Endothelial cell of umbilical vein (primary cell): ENCODE measurements at regions not wholly inside any gene's neighbourhood (a gene's known extent, or its start where the extent isn't known, plus 50 kb on each side); places are given as distances from the start of the nearest gene placed in this dataset.

Experiments
- BruUV-seq: library from RNA; stranded (reverse); fragments of 400-500 nt; replicated peaks from 2 replicates; lab custom pipeline; 2021; lab: Mats Ljungman, UMichigan
- CTCF ChIA-PET: fragments of 300-600, 350-600 bp; sonication (Branson Sonifier 250); formaldehyde crosslinking; loops from one replicate; lab custom pipeline; 2021; ENCODE audit warnings: antibody characterized with exemption, inconsistent platforms; lab: Charles Lee
- POLR2A ChIA-PET: fragments of 300-600, 350-600 bp; sonication (Branson Sonifier 250); formaldehyde crosslinking; loops from one replicate; lab custom pipeline; 2021; ENCODE audit warnings: antibody characterized with exemption, inconsistent platforms; lab: Charles Lee
- DNase-seq: peaks from one replicate; pipeline ENCODE4 v3.0.0-alpha.2; 2011; ENCODE audit warnings: low read depth, low spot score
- FAIRE-seq: peaks from 2 replicates; lab custom pipeline; 2011; peaks lifted over from hg19 to GRCh38; lab: Jason Lieb, UNC
- H2AFZ ChIP-seq: 2 replicates; pipeline ENCODE4 v1.6.0; 2012; ENCODE audit warnings: low read depth, low read length, control low read depth, inconsistent platforms
- H3K27ac ChIP-seq: 2 replicates; pipeline ENCODE4 v1.5.1; 2011; ENCODE audit warnings: low read depth, mild to moderate bottlenecking, control low read depth, low read length, moderate library complexity; ENCODE audit not compliant: insufficient read depth
- H3K27me3 ChIP-seq, 2 experiments: 2 replicates each; pipeline versions ENCODE4 v1.6.0 to v1.6.1; 2011; ENCODE audit warnings: low read length in 2 of 2, mixed read lengths in 1 of 2; ENCODE audit not compliant: control insufficient read depth in 2 of 2, insufficient read depth in 2 of 2
- H3K36me3 ChIP-seq, 2 experiments: 2 replicates in 1 of 2; 3 replicates in 1 of 2; pipeline ENCODE4 v1.5.1; 2011; ENCODE audit warnings: low read length in 2 of 2, mild to moderate bottlenecking in 1 of 2, moderate library complexity in 1 of 2; ENCODE audit not compliant: control insufficient read depth in 2 of 2, insufficient read depth in 2 of 2; ENCODE audit errors: extremely low read depth in 1 of 2
- H3K4me1 ChIP-seq: 3 replicates; pipeline ENCODE4 v1.5.1; 2011; ENCODE audit warnings: mild to moderate bottlenecking, low read length; ENCODE audit not compliant: control insufficient read depth, insufficient read depth; ENCODE audit errors: extremely low read depth
- H3K4me2 ChIP-seq: 2 replicates; pipeline ENCODE4 v1.6.1; 2011; ENCODE audit warnings: low read length, control low read depth, mixed read lengths; ENCODE audit not compliant: insufficient read depth
- H3K4me3 ChIP-seq, 3 experiments: fragments of 200-600 bp in 1 of 3; sonication (generic), shearing (Covaris generic) in 1 of 3; replicated peaks in 1 of 3; 2 replicates each; pipeline ENCODE4 v1.5.1; 2011 to 2016; ENCODE audit warnings: control low read depth in 3 of 3, low read length in 3 of 3, mild to moderate bottlenecking in 2 of 3, inconsistent platforms in 1 of 3, low read depth in 1 of 3, moderate library complexity in 1 of 3; ENCODE audit not compliant: insufficient read depth in 1 of 3
- H3K79me2 ChIP-seq: 2 replicates; pipeline ENCODE4 v1.6.0; 2012; ENCODE audit warnings: low read length, inconsistent platforms; ENCODE audit not compliant: control insufficient read depth, insufficient read depth
- H3K9ac ChIP-seq: replicated peaks from 2 replicates; pipeline ENCODE3; 2011; ENCODE audit warnings: low read length, control low read depth; ENCODE audit not compliant: insufficient read depth; ENCODE audit errors: extremely low read depth
- H3K9me1 ChIP-seq: replicated peaks from 3 replicates; pipeline ENCODE4 v1.6.0; 2011; ENCODE audit warnings: mild to moderate bottlenecking, low read length; ENCODE audit not compliant: control insufficient read depth, insufficient read depth; ENCODE audit errors: extremely low read depth
- H3K9me3 ChIP-seq: replicated peaks from 2 replicates; pipeline ENCODE4 v1.5.1; 2012; ENCODE audit warnings: low read length, inconsistent platforms; ENCODE audit not compliant: control insufficient read depth, insufficient read depth
- H4K20me1 ChIP-seq: replicated peaks from 2 replicates; pipeline ENCODE3; 2011; ENCODE audit warnings: mild to moderate bottlenecking, low read length; ENCODE audit not compliant: control insufficient read depth, insufficient read depth; ENCODE audit errors: extremely low read depth
- CTCF ChIP-seq, 2 donors: IDR thresholded peaks; 1 replicate in 1 of 2; 2 replicates in 1 of 2; pipeline ENCODE4 v1.5.1; 2011; ENCODE audit warnings: low read length in 2 of 2, mild to moderate bottlenecking in 2 of 2, moderate library complexity in 2 of 2, control low read depth in 1 of 2, inconsistent platforms in 1 of 2, low read depth in 1 of 2; ENCODE audit not compliant: insufficient read depth in 1 of 2; ENCODE audit errors: extremely low read depth in 1 of 2
- EZH2 ChIP-seq: IDR thresholded peaks from 2 replicates; pipeline ENCODE4 v1.6.1; 2012; ENCODE audit warnings: borderline replicate concordance, low read depth, mild to moderate bottlenecking, moderate library complexity, low read length, inconsistent platforms; ENCODE audit not compliant: severe bottlenecking
- FOS ChIP-seq: IDR thresholded peaks from 2 replicates; pipeline ENCODE4 v1.6.1; 2011; ENCODE audit warnings: mild to moderate bottlenecking, low read length, moderate library complexity, borderline replicate concordance; ENCODE audit not compliant: insufficient read depth
- GATA2 ChIP-seq: IDR thresholded peaks from 2 replicates; pipeline ENCODE4 v1.7.0; 2011; ENCODE audit warnings: low read depth, mild to moderate bottlenecking, moderate library complexity, mixed read lengths, low read length; ENCODE audit not compliant: insufficient read length, insufficient read depth
- JUN ChIP-seq: IDR thresholded peaks from 2 replicates; pipeline ENCODE4 v1.6.1; 2011; ENCODE audit warnings: borderline replicate concordance, low read depth; ENCODE audit not compliant: insufficient read length, insufficient read depth
- MAX ChIP-seq: IDR thresholded peaks from 2 replicates; pipeline ENCODE4 v1.6.1; 2011; ENCODE audit not compliant: insufficient read depth, insufficient read length
- MYC ChIP-seq: IDR thresholded peaks from one replicate; pipeline ENCODE4 v1.6.1; 2011; ENCODE audit warnings: mild to moderate bottlenecking, low read depth, low read length
- POLR2A ChIP-seq: IDR thresholded peaks from 2 replicates; pipeline ENCODE4 v1.6.1; 2012; ENCODE audit warnings: low read depth, mild to moderate bottlenecking, control low read depth, low read length
- POLR2AphosphoS5 ChIP-seq: IDR thresholded peaks from 2 replicates; pipeline ENCODE4 v1.6.1; 2012; ENCODE audit warnings: low read depth, mild to moderate bottlenecking, control low read depth, low read length, moderate library complexity; ENCODE audit not compliant: insufficient read depth
- dilution Hi-C: fragments of 300-500 bp; cut with MboI; formaldehyde crosslinking; loops from one replicate; pipeline ENCODE4 v1.15.0; 2019; ENCODE audit warnings: low sequenced_read_pairs; ENCODE audit not compliant: extremely low pct_ligation_motif_present
- intact Hi-C: fragments of 100-400 bp; cut with micrococcal nuclease; formaldehyde crosslinking; loops from one replicate; pipeline ENCODE4 v1.10.0; 2022

- POLR2A ChIA-PET, result no interaction called here
- DNase-seq, result no peak
These were observed 294.6 kb downstream of the TTLL7 start for GRCh38 chr1:83704350-83704749.

GRCh38 chr1:83702356-83702755 lies 296.6 kb downstream of the TTLL7 start:
- Histone ChIP-seq H4K20me1 (no peaks in the 10 kb centered on the region), H3K9me3 (no peaks in the 10 kb centered on the region), H3K27ac (no peak overlapping the region), H3K9me1 (no peaks in the 10 kb centered on the region), H3K9ac (no peak overlapping the region), H3K4me2 (no peak overlapping the region), H3K4me3 (no peak overlapping the region), H3K79me2 (no peaks in the 10 kb centered on the region), H3K27me3 (no peaks in the 10 kb centered on the region), H3K4me1 (no peaks in the 10 kb centered on the region), H2AFZ (no peak overlapping the region), H3K36me3 (no peaks in the 10 kb centered on the region)
- ChIA-PET CTCF (no interaction called here), POLR2A (no interaction called here)
- FAIRE-seq, result no peak
- no peak for TF ChIP-seq JUN
- no peak for TF ChIP-seq GATA2
- no peak for TF ChIP-seq EZH2
- TF ChIP-seq CTCF (IDR thresholded peaks at IDR 0.05; ENCODE audit: extremely low read depth in 1 of 2, insufficient read depth in 1 of 2, low read depth in 1 of 2, low read length in 2 of 2), result no peak
- no peak for TF ChIP-seq POLR2A
- no peak for TF ChIP-seq MYC
- TF ChIP-seq FOS, result no peak
- TF ChIP-seq POLR2AphosphoS5, result no peak
- no peak for TF ChIP-seq MAX
- intact Hi-C loops, result no loop called here
- dilution Hi-C loops, result no loop called here
- BruUV-seq, result no TSS peak
- DNase-seq, result no peak

More at GRCh38 chr1:83704350-83704749, 294.6 kb downstream of the TTLL7 start:
- no peaks in the 10 kb centered on the region for H3K9me3 ChIP-seq
- H3K79me2 ChIP-seq, result no peaks in the 10 kb centered on the region
- H3K9me1 ChIP-seq, result no peaks in the 10 kb centered on the region
- CTCF ChIA-PET, result no interaction called here
- dilution Hi-C loops, result no loop called here
- H3K4me2 ChIP-seq, result no peak overlapping the region
- H3K4me3 ChIP-seq, result no peak overlapping the region
- no peak overlapping the region for H3K9ac ChIP-seq
- H3K36me3 ChIP-seq, result no peaks in the 10 kb centered on the region
- BruUV-seq, result no TSS peak
- no peak overlapping the region for H3K27ac ChIP-seq
- H3K4me1 ChIP-seq, result no peaks in the 10 kb centered on the region
- no peak for FAIRE-seq
- intact Hi-C loops, result no loop called here
- no peak for TF ChIP-seq CTCF (IDR thresholded peaks at IDR 0.05; ENCODE audit: extremely low read depth in 1 of 2, insufficient read depth in 1 of 2, low read depth in 1 of 2, low read length in 2 of 2)
- no peak for TF ChIP-seq POLR2AphosphoS5
- no peak for TF ChIP-seq FOS
- TF ChIP-seq POLR2A, result no peak
- no peaks in the 10 kb centered on the region for H3K27me3 ChIP-seq
- no peaks in the 10 kb centered on the region for H4K20me1 ChIP-seq
- no peak overlapping the region for H2AFZ ChIP-seq
